SK-N-MC (cell line): ENCODE measurements at regions not wholly inside any gene's neighbourhood (a gene's known extent, or its start where the extent isn't known, plus 50 kb on each side); places are given as distances from the start of the nearest gene placed in this dataset.

ENCODE experiments used
- EZH2 ChIP-seq: fragments of 200-600 bp; sonication (generic); IDR thresholded peaks from one replicate; pipeline ENCODE4 v1.6.1; 2017; ENCODE audit warnings: antibody characterized with exemption
- POLR2AphosphoS5 ChIP-seq: IDR thresholded peaks from 2 replicates; pipeline ENCODE4 v1.6.1; 2012; ENCODE audit warnings: mild to moderate bottlenecking, low read depth, low read length, borderline replicate concordance

- TF ChIP-seq POLR2AphosphoS5 (no peak), EZH2 (no peak)
Measured at GRCh38 chr2:2669316-2669715, 338.2 kb upstream of the MYT1L start.
